ENCODE measurements at regions not wholly inside any gene's neighbourhood (a gene's known extent, or its start where the extent isn't known, plus 50 kb on each side); places are given as distances from the start of the nearest gene placed in this dataset.
"Not testable (repeated sequence)": the region's sequence is repeated elsewhere in the genome, so short reads cannot be mapped to it uniquely, and the experiment has no call there.

- TF ChIP-seq, protein P1, sequence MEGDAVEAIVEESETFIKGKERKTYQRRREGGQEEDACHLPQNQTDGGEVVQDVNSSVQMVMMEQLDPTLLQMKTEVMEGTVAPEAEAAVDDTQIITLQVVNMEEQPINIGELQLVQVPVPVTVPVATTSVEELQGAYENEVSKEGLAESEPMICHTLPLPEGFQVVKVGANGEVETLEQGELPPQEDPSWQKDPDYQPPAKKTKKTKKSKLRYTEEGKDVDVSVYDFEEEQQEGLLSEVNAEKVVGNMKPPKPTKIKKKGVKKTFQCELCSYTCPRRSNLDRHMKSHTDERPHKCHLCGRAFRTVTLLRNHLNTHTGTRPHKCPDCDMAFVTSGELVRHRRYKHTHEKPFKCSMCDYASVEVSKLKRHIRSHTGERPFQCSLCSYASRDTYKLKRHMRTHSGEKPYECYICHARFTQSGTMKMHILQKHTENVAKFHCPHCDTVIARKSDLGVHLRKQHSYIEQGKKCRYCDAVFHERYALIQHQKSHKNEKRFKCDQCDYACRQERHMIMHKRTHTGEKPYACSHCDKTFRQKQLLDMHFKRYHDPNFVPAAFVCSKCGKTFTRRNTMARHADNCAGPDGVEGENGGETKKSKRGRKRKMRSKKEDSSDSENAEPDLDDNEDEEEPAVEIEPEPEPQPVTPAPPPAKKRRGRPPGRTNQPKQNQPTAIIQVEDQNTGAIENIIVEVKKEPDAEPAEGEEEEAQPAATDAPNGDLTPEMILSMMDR (IDR thresholded peaks at IDR 0.05): not testable (repeated sequence)
- not testable (repeated sequence) for TF ChIP-seq EP300 (IDR thresholded peaks at IDR 0.05)
Measured at GRCh38 chrX:40951407-40951806, 133.8 kb upstream of the USP9X start.
